NCI-H82 (cell line): ENCODE measurements at regions not wholly inside any gene's neighbourhood (a gene's known extent, or its start where the extent isn't known, plus 50 kb on each side); places are given as distances from the start of the nearest gene placed in this dataset.
"Not testable (repeated sequence)": the region's sequence is repeated elsewhere in the genome, so short reads cannot be mapped to it uniquely, and the experiment has no call there.

Source experiments
- DNase-seq: peaks from one replicate; lab custom pipeline; 2025; lab: John Stamatoyannopoulos, UW

GRCh38 chr5:154702477-154702876 is 52.7 kb upstream of the LARP1 start:
- no peak for DNase-seq

GRCh38 chr5:154701725-154702124 is 53.5 kb upstream of the LARP1 start:
- not testable (repeated sequence) for DNase-seq

DNA sequence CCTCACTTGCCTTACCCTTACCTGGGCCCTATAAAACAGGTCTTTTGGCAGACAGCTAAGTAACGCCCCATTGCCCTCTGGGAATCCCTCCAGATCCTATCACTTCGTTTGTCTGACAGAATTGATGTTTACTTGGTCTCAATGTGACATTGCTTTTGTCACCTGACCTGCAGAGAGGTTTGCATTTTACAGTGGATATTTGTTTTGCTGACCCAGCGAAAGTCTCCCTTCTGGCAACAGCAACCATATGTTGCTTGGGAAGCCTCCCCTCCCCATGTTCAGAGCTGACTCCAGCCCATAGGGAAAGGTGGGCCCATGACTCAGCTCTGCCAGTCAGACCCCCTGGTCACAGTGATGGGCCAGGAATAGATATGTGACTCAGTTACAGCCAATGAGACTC is 54.0 kb upstream of the LARP1 start:
- no peak for DNase-seq

GRCh38 chr5:154700289-154700928 is 54.8 kb upstream of the LARP1 start:
- not testable (repeated sequence) for DNase-seq

DNA sequence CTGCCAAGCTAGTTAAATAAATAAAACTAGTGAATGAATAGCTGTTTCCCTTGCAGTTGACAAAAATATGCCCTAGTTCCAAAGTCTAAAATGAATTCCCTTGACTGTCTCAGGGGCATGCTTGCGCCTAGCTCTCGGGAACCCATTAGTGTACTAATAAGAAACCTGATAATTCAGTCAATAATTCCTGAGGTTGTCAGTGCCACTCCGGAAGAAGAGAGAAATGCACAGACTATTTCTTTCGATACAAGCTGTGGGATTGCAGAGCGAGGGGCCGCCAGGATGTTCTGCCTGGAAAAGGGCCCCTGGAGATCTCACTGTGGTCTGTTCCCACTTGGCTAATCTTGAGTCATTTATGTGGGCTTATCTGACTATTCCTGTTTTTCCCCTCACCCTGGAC is 56.4 kb upstream of the LARP1 start:
- no peak for DNase-seq

DNA sequence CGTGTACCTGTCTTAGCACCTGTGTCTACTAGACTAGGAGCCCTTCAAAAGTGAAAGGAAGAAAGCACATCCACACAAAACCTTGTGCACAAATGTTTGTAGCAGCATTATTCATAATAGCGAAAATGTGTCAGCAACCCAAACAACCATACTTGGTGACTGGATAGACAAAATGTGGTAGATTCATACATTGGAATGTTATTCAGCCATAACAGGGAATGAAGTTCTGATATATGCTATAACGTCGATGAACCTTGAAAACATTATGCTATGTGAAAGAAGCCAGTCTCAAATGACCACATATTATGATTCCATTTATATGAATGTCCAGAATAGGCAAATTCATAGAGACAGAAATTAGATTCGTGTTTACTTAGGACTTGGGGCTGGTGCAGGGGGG is 57.8 kb upstream of the LARP1 start:
- DNase-seq = no peak

DNA sequence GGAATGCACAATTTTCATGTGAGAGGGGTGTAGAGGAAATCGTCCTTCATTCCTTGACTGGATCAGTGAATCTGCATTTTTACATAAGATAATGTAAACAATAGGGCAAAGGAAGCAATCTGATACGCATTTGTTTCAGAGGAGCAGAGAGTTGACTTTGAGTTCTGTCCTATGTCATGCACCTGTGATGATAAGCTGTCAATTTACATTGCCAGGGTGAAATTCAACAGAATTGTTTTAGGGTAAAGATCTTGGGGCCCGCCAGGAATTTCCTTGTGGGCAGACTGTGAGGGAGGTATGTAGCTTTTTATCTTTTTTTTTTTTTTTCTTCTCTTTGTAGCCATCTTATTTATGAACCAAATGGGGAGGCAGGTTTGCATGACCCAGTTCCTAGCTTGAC is 58.3 kb upstream of the LARP1 start:
- DNase-seq = no peak

- no peak for DNase-seq
These were observed 61.0 kb upstream of the LARP1 start for GRCh38 chr5:154694159-154694558.

GRCh38 chr5:154690488-154690887 is 64.7 kb upstream of the LARP1 start:
- no peak for DNase-seq

DNA sequence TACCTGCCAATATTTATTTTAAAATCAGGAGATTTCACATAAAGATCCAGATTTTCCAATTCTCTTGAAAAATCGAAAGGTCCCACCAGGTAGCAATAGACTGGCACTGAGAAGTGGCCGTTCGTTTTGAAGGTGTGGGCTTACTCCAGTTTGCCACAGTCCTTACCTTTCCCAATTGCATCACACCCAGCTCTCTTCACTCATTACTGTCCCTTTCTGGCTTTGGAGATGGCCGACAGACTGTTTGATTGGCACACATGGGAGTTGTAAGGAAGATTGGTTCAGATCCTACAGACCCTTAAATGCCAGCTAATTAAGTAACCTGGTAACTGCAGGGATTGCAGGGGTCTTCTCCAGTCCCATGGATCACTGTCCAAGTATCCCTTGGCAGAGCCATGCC is 68.7 kb upstream of the LARP1 start:
- DNase-seq = peak; percentile 3

GRCh38 chr5:154683101-154683880 is 71.9 kb upstream of the LARP1 start:
- no peak for DNase-seq

GRCh38 chr5:154679501-154679900 is 75.7 kb upstream of the LARP1 start:
- DNase-seq = no peak

DNA sequence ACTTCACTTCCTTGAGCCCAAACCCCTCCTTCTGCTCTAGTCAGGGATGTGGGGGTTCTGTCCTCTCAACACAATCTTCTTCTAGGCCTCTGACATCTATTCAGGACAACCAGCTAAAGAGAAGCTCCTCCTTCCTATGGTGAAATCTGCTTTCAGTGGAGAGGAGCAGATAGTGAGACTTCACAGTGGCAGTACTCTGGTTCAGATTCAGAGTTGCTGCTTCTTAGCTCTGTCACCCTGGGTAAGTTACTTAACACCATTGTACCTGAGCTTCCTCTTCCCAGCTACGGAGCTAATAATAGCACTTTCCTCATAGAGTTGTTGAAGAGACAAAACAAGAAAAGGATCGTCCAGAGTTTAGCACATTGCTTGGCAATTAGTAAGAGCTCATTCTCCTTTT is 77.3 kb upstream of the LARP1 start:
- no peak for DNase-seq

DNA sequence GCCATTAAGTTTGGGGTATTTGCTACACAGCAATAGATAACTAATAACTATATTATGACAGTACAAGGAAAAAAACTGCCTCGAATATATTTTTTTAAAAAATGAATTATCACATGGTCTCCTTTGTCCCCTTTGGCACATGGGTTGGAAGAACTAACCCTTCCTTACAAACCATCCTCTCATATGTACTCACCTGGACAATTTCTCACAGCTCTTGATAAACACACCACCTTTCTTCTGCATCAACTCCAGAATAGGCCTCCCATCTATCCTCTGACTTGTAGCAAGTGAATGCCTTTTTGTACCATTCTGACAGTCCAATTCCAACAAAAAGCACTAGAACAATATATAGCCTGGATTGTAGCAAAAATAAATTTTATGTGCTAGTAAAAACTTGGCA is 78.7 kb upstream of the LARP1 start:
- DNase-seq = no peak

GRCh38 chr5:154674029-154674428 is 81.1 kb upstream of the LARP1 start:
- DNase-seq = no peak

DNA sequence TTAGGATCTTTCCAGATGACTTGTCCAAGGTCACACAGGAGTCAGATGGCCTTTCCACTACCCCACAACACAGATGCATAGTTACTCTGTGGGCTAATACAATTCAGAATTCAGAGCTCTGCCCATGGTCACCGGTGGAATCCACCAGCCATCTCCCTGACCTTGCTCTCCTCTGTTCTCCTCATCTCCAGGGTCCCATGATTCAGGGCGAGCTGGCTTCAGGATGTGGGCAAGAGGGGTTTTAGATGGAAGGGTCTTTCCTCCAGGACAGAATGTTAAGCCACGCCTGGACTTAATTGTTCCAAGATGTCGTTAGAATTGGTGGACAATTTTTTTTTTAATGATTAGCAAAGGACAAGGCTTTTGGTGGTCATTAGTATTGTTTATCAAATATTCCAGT is 81.7 kb upstream of the LARP1 start:
- no peak for DNase-seq

DNA sequence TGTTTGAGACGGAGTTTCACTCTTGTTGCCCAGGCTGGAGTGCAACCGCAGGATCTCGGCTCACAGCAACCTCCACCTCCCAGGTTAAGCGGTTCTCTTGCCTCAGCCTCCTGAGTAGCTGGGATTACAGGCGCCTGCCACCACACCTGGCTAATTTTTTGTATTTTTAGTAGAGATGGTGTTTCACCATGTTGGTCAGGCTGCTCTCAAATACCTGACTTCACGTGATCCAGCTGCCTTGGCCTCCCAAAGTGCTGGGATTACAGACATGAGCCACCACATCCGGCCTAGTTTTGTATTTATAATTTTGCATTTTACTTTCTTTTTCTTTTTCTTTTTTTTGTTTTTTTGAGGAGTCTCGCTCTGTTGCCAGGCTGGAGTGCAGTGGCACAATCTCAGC is 85.3 kb upstream of the LARP1 start:
- not testable (repeated sequence) for DNase-seq

DNA sequence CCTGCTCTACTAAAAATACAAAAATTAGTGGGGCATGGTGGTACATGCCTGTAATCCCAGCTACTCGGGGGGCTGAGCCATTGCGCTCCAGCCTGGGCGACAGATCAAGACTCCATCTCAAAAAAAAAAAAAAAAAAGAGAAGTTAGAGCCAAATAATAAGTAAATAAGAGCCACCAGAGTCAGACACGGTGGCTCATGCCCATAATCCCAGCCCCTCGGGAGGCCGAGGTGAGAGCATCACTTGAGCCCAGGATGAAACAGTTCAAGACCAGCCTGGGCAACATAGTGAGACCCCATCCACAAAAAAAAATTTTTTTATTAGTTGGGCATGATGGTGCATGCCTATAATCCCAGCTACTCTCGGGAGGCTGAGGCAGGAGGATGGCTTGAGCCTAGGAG is 85.8 kb upstream of the LARP1 start:
- DNase-seq = no peak

DNA sequence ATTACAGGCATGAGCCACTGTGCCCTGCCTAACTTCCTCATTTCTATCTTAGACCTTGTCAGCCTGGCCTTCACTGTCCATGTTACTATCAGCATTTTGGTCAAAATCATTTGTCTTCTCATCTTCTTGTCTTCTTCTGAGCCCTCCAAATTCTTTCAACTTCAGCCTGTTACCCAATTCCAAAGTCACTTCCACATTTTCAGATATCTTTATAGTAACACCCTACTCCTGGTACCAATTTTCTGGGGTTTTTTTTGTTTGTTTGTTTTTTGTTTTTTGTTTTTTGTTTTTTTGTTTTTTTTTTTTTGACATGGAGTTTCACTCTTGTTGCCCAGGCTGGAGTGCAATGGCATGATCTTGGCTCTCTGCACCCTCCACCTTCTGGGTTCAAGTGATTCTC is 90.3 kb upstream of the LARP1 start:
- DNase-seq = no peak

DNA sequence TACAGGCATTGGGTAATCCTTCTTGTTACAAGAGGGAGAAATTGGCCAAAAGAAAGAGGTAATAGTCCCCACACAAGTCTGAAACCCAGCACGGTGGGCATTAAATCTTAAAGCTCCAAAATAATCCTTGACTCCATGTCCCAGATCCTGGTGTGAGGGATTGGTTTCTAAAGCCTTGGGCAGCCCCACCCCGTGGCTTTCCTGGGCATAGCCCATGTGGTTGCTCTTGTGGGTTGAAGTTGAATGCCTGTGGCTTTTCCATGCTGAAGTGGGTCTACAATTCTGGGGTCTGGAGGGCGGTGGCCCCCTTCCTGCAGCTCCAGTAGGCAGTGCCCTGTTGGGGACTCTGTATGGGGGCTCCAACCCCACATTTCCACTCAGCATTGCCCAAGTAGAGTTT is 91.8 kb upstream of the LARP1 start:
- DNase-seq = no peak

GRCh38 chr5:154654486-154655371 is 100.4 kb upstream of the LARP1 start:
- DNase-seq = no peak

DNA sequence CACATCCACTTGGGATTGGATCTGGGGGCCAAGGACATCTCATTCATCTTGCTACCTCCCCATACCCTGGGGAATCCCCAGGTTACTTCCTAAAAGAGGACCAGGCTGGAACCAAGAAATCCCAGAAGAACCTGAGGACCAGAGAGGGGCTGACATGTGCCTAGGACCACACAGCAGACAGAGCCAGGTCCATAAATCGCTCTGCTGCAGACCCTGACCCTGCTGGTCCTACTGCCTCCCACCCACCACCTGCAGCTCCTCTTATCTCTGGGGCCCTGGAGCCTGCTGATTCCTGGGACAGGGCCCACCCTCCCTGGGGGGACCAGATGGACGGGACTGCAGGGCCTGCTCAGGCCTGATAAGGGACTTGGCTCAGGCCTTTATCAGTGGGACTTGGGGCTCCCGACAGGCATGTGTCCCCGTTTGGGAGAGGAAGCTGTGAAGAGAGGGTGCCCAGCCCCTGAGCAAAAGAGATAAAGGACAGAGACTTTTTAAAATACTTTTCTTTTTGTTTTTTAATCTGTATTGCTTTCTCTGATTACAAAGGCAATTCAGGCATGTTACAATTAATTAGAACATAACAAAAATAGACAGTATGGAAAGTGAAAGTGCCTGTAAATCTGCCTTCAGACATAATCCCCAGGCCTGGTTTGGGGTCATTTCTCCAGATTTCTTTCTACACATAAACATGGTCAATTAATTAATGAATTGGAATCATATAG is 101.3 kb upstream of the LARP1 start:
- no peak for DNase-seq
